ENCODE measurements at regions not wholly inside any gene's neighbourhood (a gene's known extent, or its start where the extent isn't known, plus 50 kb on each side); places are given as distances from the start of the nearest gene placed in this dataset.
"Not testable (repeated sequence)": the region's sequence is repeated elsewhere in the genome, so short reads cannot be mapped to it uniquely, and the experiment has no call there.

- H3K4me3 Mint-ChIP-seq: peak overlapping the region; percentile 35
- peak; percentile 42 for DNase-seq (ENCODE audit: low spot score)
- peak overlapping the region; percentile 69 for H3K27ac Mint-ChIP-seq
Measured at GRCh38 chr1:31505911-31506497, 70.3 kb upstream of the TINAGL1 start.

DNA sequence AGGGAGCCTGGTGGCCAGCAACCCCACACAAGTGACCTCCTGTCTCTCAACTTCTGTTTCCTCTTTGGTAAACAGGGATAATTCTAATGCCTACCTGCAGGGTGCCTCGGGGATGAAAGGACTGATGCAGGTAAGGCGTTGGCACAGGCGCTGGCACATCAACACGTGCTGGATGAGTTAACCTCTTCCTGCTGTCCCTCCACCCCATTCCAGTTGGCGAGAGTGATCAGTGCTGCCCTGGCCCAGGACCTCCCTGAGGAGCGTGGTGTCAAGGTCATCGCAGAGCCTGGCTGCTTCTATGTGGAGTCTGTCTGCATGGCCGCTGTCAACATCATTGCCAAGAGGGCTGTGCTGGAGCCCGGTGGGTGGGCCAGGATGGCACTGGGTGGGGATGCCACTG lies 69.1 kb upstream of the TINAGL1 start:
- no peak for DNase-seq (ENCODE audit: low spot score)
- Mint-ChIP-seq H3K36me3 (ENCODE audit: low read depth) (no peaks in the 10 kb centered on the region), H3K27ac (no peak overlapping the region), H3K4me3 (no peak overlapping the region), H3K4me1 (ENCODE audit: low read depth) (peaks cover 29% of the 10 kb centered on the region), H3K9me3 (no peaks in the 10 kb centered on the region), H3K27me3 (ENCODE audit: low read depth) (peaks cover 7% of the 10 kb centered on the region)

More at GRCh38 chr1:31505911-31506497, 70.3 kb upstream of the TINAGL1 start:
- Mint-ChIP-seq H3K27me3 (ENCODE audit: low read depth) (peaks cover 12% of the 10 kb centered on the region), H3K9me3 (no peaks in the 10 kb centered on the region), H3K36me3 (ENCODE audit: low read depth) (no peaks in the 10 kb centered on the region), H3K4me1 (ENCODE audit: low read depth) (peaks cover 29% of the 10 kb centered on the region)

DNA sequence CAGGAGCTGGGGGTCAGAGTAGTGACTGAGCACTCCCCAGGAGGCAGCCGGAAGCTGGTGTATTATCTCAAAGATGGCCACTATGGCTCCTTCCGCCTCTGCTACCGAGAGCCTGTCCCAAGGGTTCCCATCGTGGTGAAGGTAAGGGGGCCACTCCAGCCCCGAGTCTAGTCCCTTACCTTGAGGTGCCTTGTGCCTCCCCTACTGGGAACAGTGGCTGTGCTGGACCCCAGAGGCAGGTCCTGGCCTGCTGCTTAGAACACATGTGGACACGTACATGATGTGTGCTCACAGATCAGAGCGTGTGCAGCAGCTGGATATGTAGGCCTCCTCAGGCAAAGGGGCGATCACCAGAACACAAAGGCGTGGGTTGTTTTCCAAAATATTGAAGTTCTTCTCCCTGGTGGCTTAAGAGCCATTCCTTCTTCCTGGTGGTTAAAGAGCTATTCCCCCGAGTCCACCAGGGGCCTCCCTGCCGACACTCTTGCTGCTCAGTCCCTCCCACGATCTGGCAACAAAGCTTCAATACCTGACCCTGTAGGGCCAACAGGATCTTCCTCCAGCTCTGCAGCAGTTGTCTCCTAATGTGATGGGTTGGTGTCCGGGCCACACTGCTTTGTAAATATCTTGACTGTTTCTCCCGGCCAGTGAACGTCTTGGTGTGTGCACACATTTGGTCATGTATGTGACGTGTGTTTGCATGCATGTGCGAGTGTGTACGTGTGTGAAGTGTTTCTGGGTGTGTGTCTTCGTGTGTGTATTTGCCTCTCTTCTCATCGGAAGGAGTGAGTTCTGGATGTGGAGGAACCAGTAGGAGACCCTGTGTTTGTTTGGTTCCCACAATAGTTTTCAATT lies 68.4 kb upstream of the TINAGL1 start:
- Mint-ChIP-seq H3K36me3 (ENCODE audit: low read depth) (no peaks in the 10 kb centered on the region), H3K27ac (no peak overlapping the region), H3K9me3 (no peaks in the 10 kb centered on the region), H3K4me1 (ENCODE audit: low read depth) (peaks cover 29% of the 10 kb centered on the region), H3K27me3 (ENCODE audit: low read depth) (peaks cover 7% of the 10 kb centered on the region), H3K4me3 (no peak overlapping the region)
- DNase-seq (ENCODE audit: low spot score): no peak

GRCh38 chr1:31509124-31510072 lies 66.9 kb upstream of the TINAGL1 start:
- H3K4me3 Mint-ChIP-seq: no peak overlapping the region
- peak overlapping the region; percentile 49 for H3K27ac Mint-ChIP-seq
- no peaks in the 10 kb centered on the region for H3K36me3 Mint-ChIP-seq (ENCODE audit: low read depth)
- peak; percentile 15 for DNase-seq (ENCODE audit: low spot score)
- peaks cover 7% of the 10 kb centered on the region for H3K9me3 Mint-ChIP-seq
- peaks cover 29% of the 10 kb centered on the region for H3K4me1 Mint-ChIP-seq (ENCODE audit: low read depth)
- peaks cover 7% of the 10 kb centered on the region for H3K27me3 Mint-ChIP-seq (ENCODE audit: low read depth)

GRCh38 chr1:31510304-31510703 lies 66.0 kb upstream of the TINAGL1 start:
- no peak overlapping the region for H3K27ac Mint-ChIP-seq
- H3K36me3 Mint-ChIP-seq (ENCODE audit: low read depth): no peaks in the 10 kb centered on the region
- DNase-seq (ENCODE audit: low spot score): no peak
- H3K4me1 Mint-ChIP-seq (ENCODE audit: low read depth): peaks cover 29% of the 10 kb centered on the region
- H3K27me3 Mint-ChIP-seq (ENCODE audit: low read depth): peaks cover 7% of the 10 kb centered on the region
- no peak overlapping the region for H3K4me3 Mint-ChIP-seq
- H3K9me3 Mint-ChIP-seq: peaks cover 7% of the 10 kb centered on the region

- peaks cover 23% of the 10 kb centered on the region for H3K4me1 Mint-ChIP-seq (ENCODE audit: low read depth)
Measured at GRCh38 chr1:31510853-31511789, 65.2 kb upstream of the TINAGL1 start.

GRCh38 chr1:31511848-31512615 lies 64.3 kb upstream of the TINAGL1 start:
- H3K27ac Mint-ChIP-seq: no peak overlapping the region
- H3K9me3 Mint-ChIP-seq: peaks cover 7% of the 10 kb centered on the region

More at GRCh38 chr1:31510853-31511789, 65.2 kb upstream of the TINAGL1 start:
- Mint-ChIP-seq H3K9me3 (peaks cover 7% of the 10 kb centered on the region), H3K4me3 (no peak overlapping the region), H3K27ac (peak overlapping the region; percentile 38), H3K36me3 (ENCODE audit: low read depth) (no peaks in the 10 kb centered on the region), H3K27me3 (ENCODE audit: low read depth) (peaks cover 7% of the 10 kb centered on the region)
- no peak for DNase-seq (ENCODE audit: low spot score)

GRCh38 chr1:31514117-31514516 lies 62.2 kb upstream of the TINAGL1 start:
- peaks cover 7% of the 10 kb centered on the region for H3K9me3 Mint-ChIP-seq
- H3K4me1 Mint-ChIP-seq (ENCODE audit: low read depth): peaks cover 7% of the 10 kb centered on the region
- no peak for DNase-seq (ENCODE audit: low spot score)
- no peak overlapping the region for H3K27ac Mint-ChIP-seq
- H3K36me3 Mint-ChIP-seq (ENCODE audit: low read depth): no peaks in the 10 kb centered on the region
- no peak overlapping the region for H3K4me3 Mint-ChIP-seq
- H3K27me3 Mint-ChIP-seq (ENCODE audit: low read depth): peaks cover 2% of the 10 kb centered on the region

More at GRCh38 chr1:31511848-31512615, 64.3 kb upstream of the TINAGL1 start:
- DNase-seq (ENCODE audit: low spot score): no peak
- peaks cover 7% of the 10 kb centered on the region for H3K27me3 Mint-ChIP-seq (ENCODE audit: low read depth)
- H3K4me3 Mint-ChIP-seq: no peak overlapping the region
- H3K36me3 Mint-ChIP-seq (ENCODE audit: low read depth): no peaks in the 10 kb centered on the region
- peaks cover 18% of the 10 kb centered on the region for H3K4me1 Mint-ChIP-seq (ENCODE audit: low read depth)

GRCh38 chr1:31515056-31515775 lies 61.1 kb upstream of the TINAGL1 start:
- peaks cover 2% of the 10 kb centered on the region for H3K27me3 Mint-ChIP-seq (ENCODE audit: low read depth)

DNA sequence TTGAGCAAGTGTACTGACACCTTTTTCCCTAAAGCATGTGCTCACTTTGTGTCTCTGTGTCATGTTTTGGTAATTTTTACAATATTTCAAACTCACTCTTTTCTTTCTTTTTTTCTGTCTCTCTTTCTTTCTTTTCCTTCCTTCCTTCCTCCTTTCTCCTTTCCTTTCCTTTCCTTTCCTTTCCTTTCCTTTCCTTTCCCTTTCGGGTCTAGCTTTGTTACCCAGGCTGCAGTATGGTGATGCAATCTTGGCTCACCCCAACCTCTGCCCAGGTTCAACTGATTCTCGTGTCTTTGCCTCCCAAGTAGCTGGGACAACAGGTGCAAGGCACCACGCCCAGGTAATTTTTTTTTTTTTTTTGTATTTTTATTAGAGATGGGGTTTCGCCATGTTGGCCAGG lies 60.4 kb upstream of the TINAGL1 start:
- H3K4me3 Mint-ChIP-seq: no peak overlapping the region
- H3K4me1 Mint-ChIP-seq (ENCODE audit: low read depth): no peaks in the 10 kb centered on the region
- no peak overlapping the region for H3K27ac Mint-ChIP-seq
- DNase-seq (ENCODE audit: low spot score): no peak
- peaks cover 7% of the 10 kb centered on the region for H3K9me3 Mint-ChIP-seq
- H3K36me3 Mint-ChIP-seq (ENCODE audit: low read depth): no peaks in the 10 kb centered on the region
- peaks cover 8% of the 10 kb centered on the region for H3K27me3 Mint-ChIP-seq (ENCODE audit: low read depth)

More at GRCh38 chr1:31515056-31515775, 61.1 kb upstream of the TINAGL1 start:
- peaks cover 7% of the 10 kb centered on the region for H3K9me3 Mint-ChIP-seq
- no peak for DNase-seq (ENCODE audit: low spot score)
- no peak overlapping the region for H3K27ac Mint-ChIP-seq
- H3K4me3 Mint-ChIP-seq: no peak overlapping the region
- H3K4me1 Mint-ChIP-seq (ENCODE audit: low read depth): no peaks in the 10 kb centered on the region
- H3K36me3 Mint-ChIP-seq (ENCODE audit: low read depth): no peaks in the 10 kb centered on the region

DNA sequence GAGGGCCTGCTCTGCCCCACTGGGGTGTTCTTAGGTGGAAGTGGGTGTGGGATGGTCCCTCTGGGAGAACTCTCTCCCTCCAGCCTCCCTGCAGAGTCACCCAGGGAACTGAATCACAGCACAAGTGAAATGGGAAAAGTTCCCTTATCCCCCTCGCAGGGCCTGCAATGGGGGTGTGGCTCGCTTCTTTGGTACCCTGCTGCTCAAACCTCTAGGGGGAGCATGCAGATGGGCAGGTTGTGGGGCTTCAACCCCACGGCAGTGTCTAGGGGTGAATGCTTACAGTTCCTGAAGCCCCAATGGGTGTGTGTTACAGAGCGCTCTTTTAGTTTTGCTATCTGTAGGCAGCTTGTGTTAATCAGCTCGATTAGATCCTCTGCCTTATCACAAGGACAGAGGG lies 59.0 kb upstream of the TINAGL1 start:
- Mint-ChIP-seq H3K4me1 (ENCODE audit: low read depth) (no peaks in the 10 kb centered on the region), H3K27me3 (ENCODE audit: low read depth) (peaks cover 8% of the 10 kb centered on the region), H3K36me3 (ENCODE audit: low read depth) (no peaks in the 10 kb centered on the region), H3K9me3 (peaks cover 7% of the 10 kb centered on the region), H3K27ac (no peak overlapping the region), H3K4me3 (no peak overlapping the region)
- DNase-seq (ENCODE audit: low spot score): no peak

DNA sequence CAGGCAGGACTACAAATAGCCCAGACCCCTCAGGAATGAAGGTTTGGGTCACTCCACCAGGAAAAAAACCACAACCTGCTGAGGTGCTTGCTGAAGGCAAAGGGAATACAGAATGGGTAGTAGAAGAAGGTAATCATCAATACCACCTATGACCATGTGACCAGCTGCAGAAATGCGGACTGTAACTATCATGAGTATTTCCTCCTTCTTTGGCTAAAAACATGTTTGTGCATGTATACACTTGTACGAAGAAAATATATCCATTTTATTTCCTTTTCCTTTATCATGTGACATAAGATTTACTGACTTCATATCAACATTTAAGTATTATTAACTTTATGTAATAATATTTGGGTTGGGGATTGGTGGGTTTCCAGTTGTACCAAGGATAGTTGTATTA lies 58.3 kb upstream of the TINAGL1 start:
- H3K9me3 Mint-ChIP-seq; DNase-seq (ENCODE audit: low spot score); H3K36me3 Mint-ChIP-seq (ENCODE audit: low read depth); H3K4me1 Mint-ChIP-seq (ENCODE audit: low read depth); H3K27ac Mint-ChIP-seq; H3K4me3 Mint-ChIP-seq; H3K27me3 Mint-ChIP-seq (ENCODE audit: low read depth): not testable (repeated sequence)

All from T-helper 2 cell treated with Interferon-gamma antibody and Interleukin-4, amounts not matched to agents 5 μg/mL and 100 μg/mL, for 36 hours (primary cell).